Activated T-helper 1 cell treated with anti-CD3 and anti-CD28 coated beads, Interleukin-12 subunit alpha, Interleukin-12 subunit beta, Interleukin-2, Interleukin-4 antibody, amounts not matched to agents 30 ng/mL and 10 ng/mL and 1 ng/mL, durations not matched to agents 14 hours and 24 hours and 36 hours (primary cell): ENCODE measurements at regions not wholly inside any gene's neighbourhood (a gene's known extent, or its start where the extent isn't known, plus 50 kb on each side); places are given as distances from the start of the nearest gene placed in this dataset.

Source experiments
- DNase-seq: peaks from one replicate; pipeline ENCODE4 v3.0.0; 2021; ENCODE audit warnings: low spot score
- H3K27ac Mint-ChIP-seq: one replicate; pipeline ENCODE4 v1.8.0; 2021; ENCODE audit warnings: mild to moderate bottlenecking, mixed read lengths
- H3K27me3 Mint-ChIP-seq: one replicate; pipeline ENCODE4 v1.8.0; 2022; ENCODE audit warnings: mild to moderate bottlenecking, moderate library complexity, mixed read lengths; ENCODE audit not compliant: insufficient read depth
- H3K36me3 Mint-ChIP-seq: one replicate; pipeline ENCODE4 v1.8.0; 2021; ENCODE audit warnings: low read depth, mixed read lengths
- H3K4me1 Mint-ChIP-seq: one replicate; pipeline ENCODE4 v1.8.0; 2021; ENCODE audit warnings: low read depth, mixed read lengths
- H3K4me3 Mint-ChIP-seq: one replicate; pipeline ENCODE4 v1.8.0; 2021; ENCODE audit warnings: mild to moderate bottlenecking, moderate library complexity, mixed read lengths
- H3K9me3 Mint-ChIP-seq: one replicate; pipeline ENCODE4 v1.8.0; 2021; ENCODE audit warnings: mixed read lengths
- intact Hi-C: fragments of 100-400 bp; cut with micrococcal nuclease; formaldehyde crosslinking; loops from one replicate; pipeline ENCODE4 v1.15.1; 2024

GRCh38 chr13:38415233-38415632 lies 65.6 kb downstream of the UFM1 start:
- peaks cover 6% of the 10 kb centered on the region for H3K4me1 Mint-ChIP-seq
- DNase-seq, result no peak
- H3K27ac Mint-ChIP-seq, result no peak overlapping the region
- intact Hi-C loops, result no loop called here
- no peaks in the 10 kb centered on the region for H3K9me3 Mint-ChIP-seq
- no peak overlapping the region for H3K4me3 Mint-ChIP-seq
- H3K36me3 Mint-ChIP-seq, result no peaks in the 10 kb centered on the region
- peaks cover 2% of the 10 kb centered on the region for H3K27me3 Mint-ChIP-seq

- no peak for DNase-seq
- no peaks in the 10 kb centered on the region for H3K36me3 Mint-ChIP-seq
- H3K9me3 Mint-ChIP-seq, result no peaks in the 10 kb centered on the region
- peaks cover 6% of the 10 kb centered on the region for H3K4me1 Mint-ChIP-seq
- no peak overlapping the region for H3K4me3 Mint-ChIP-seq
- no peak overlapping the region for H3K27ac Mint-ChIP-seq
- intact Hi-C loops, result no loop called here
- H3K27me3 Mint-ChIP-seq, result peaks cover 2% of the 10 kb centered on the region
Observed at GRCh38 chr13:38417241-38417640, 67.6 kb downstream of the UFM1 start.

- no peaks in the 10 kb centered on the region for H3K36me3 Mint-ChIP-seq
- peaks cover under 1% of the 10 kb centered on the region for H3K27me3 Mint-ChIP-seq
- H3K4me1 Mint-ChIP-seq, result peaks cover 6% of the 10 kb centered on the region
- H3K4me3 Mint-ChIP-seq, result no peak overlapping the region
- no peaks in the 10 kb centered on the region for H3K9me3 Mint-ChIP-seq
- no peak overlapping the region for H3K27ac Mint-ChIP-seq
- DNase-seq, result no peak
- intact Hi-C loops, result no loop called here
Observed at GRCh38 chr13:38417727-38418126, 68.1 kb downstream of the UFM1 start.

GRCh38 chr13:38418286-38418685 lies 68.6 kb downstream of the UFM1 start:
- intact Hi-C loops, result no loop called here
- no peak for DNase-seq
- no peak overlapping the region for H3K27ac Mint-ChIP-seq

GRCh38 chr13:38419312-38419873 lies 69.7 kb downstream of the UFM1 start:
- Mint-ChIP-seq H3K9me3 (no peaks in the 10 kb centered on the region), H3K4me1 (peaks cover 6% of the 10 kb centered on the region), H3K36me3 (no peaks in the 10 kb centered on the region), H3K27ac (no peak overlapping the region), H3K27me3 (no peaks in the 10 kb centered on the region), H3K4me3 (no peak overlapping the region)
- no peak for DNase-seq
- intact Hi-C loops, result no loop called here

More at GRCh38 chr13:38418286-38418685, 68.6 kb downstream of the UFM1 start:
- no peaks in the 10 kb centered on the region for H3K27me3 Mint-ChIP-seq
- no peaks in the 10 kb centered on the region for H3K36me3 Mint-ChIP-seq
- H3K4me1 Mint-ChIP-seq, result peaks cover 6% of the 10 kb centered on the region
- no peak overlapping the region for H3K4me3 Mint-ChIP-seq
- no peaks in the 10 kb centered on the region for H3K9me3 Mint-ChIP-seq

- no peaks in the 10 kb centered on the region for H3K4me1 Mint-ChIP-seq
- intact Hi-C loops, result no loop called here
- no peak overlapping the region for H3K27ac Mint-ChIP-seq
- H3K4me3 Mint-ChIP-seq, result no peak overlapping the region
- H3K9me3 Mint-ChIP-seq, result no peaks in the 10 kb centered on the region
- H3K36me3 Mint-ChIP-seq, result no peaks in the 10 kb centered on the region
- DNase-seq, result no peak
- no peaks in the 10 kb centered on the region for H3K27me3 Mint-ChIP-seq
Observed at GRCh38 chr13:38421590-38422560, 72.2 kb downstream of the UFM1 start.

- H3K27me3 Mint-ChIP-seq, result peaks cover 3% of the 10 kb centered on the region
- H3K9me3 Mint-ChIP-seq, result peaks cover 5% of the 10 kb centered on the region
- intact Hi-C loops, result no loop called here
- no peak overlapping the region for H3K27ac Mint-ChIP-seq
- DNase-seq, result no peak
- no peak overlapping the region for H3K4me3 Mint-ChIP-seq
- no peaks in the 10 kb centered on the region for H3K36me3 Mint-ChIP-seq
- no peaks in the 10 kb centered on the region for H3K4me1 Mint-ChIP-seq
Observed at GRCh38 chr13:38429916-38430315, 80.3 kb downstream of the UFM1 start.

GRCh38 chr13:38430796-38431195 lies 81.1 kb downstream of the UFM1 start:
- Mint-ChIP-seq H3K27me3 (peaks cover 4% of the 10 kb centered on the region), H3K9me3 (peaks cover 5% of the 10 kb centered on the region), H3K4me3 (no peak overlapping the region), H3K4me1 (no peaks in the 10 kb centered on the region), H3K36me3 (no peaks in the 10 kb centered on the region), H3K27ac (no peak overlapping the region)
- intact Hi-C loops, result no loop called here
- DNase-seq, result no peak

GRCh38 chr13:38440666-38441065 lies 91.0 kb downstream of the UFM1 start:
- Mint-ChIP-seq H3K36me3 (no peaks in the 10 kb centered on the region), H3K4me3 (no peak overlapping the region), H3K27me3 (no peaks in the 10 kb centered on the region), H3K9me3 (no peaks in the 10 kb centered on the region), H3K27ac (no peak overlapping the region), H3K4me1 (no peaks in the 10 kb centered on the region)
- intact Hi-C loops, result no loop called here
- DNase-seq, result no peak

- DNase-seq, result no peak
- Mint-ChIP-seq H3K27ac (no peak overlapping the region), H3K27me3 (no peaks in the 10 kb centered on the region), H3K9me3 (no peaks in the 10 kb centered on the region), H3K4me3 (no peak overlapping the region), H3K36me3 (no peaks in the 10 kb centered on the region), H3K4me1 (no peaks in the 10 kb centered on the region)
- intact Hi-C loops, result no loop called here
Observed at GRCh38 chr13:38444904-38445303, 95.3 kb downstream of the UFM1 start.

GRCh38 chr13:38452656-38453055 lies 103.0 kb downstream of the UFM1 start:
- Mint-ChIP-seq H3K27ac (no peak overlapping the region), H3K9me3 (no peaks in the 10 kb centered on the region), H3K36me3 (no peaks in the 10 kb centered on the region), H3K27me3 (no peaks in the 10 kb centered on the region), H3K4me3 (no peak overlapping the region), H3K4me1 (no peaks in the 10 kb centered on the region)
- no peak for DNase-seq
- intact Hi-C loops, result no loop called here

GRCh38 chr13:38462605-38463004 lies 113.0 kb downstream of the UFM1 start:
- Mint-ChIP-seq H3K9me3 (peaks cover 10% of the 10 kb centered on the region), H3K4me1 (no peaks in the 10 kb centered on the region), H3K27me3 (no peaks in the 10 kb centered on the region), H3K27ac (no peak overlapping the region), H3K36me3 (no peaks in the 10 kb centered on the region), H3K4me3 (no peak overlapping the region)
- intact Hi-C loops, result no loop called here
- DNase-seq, result no peak

- Mint-ChIP-seq H3K4me3 (no peak overlapping the region), H3K4me1 (no peaks in the 10 kb centered on the region), H3K9me3 (peaks cover 10% of the 10 kb centered on the region), H3K27ac (no peak overlapping the region), H3K36me3 (no peaks in the 10 kb centered on the region), H3K27me3 (no peaks in the 10 kb centered on the region)
- intact Hi-C loops, result no loop called here
- DNase-seq, result no peak
Observed at GRCh38 chr13:38463048-38463447, 113.4 kb downstream of the UFM1 start.
